ENCODE measurements at regions not wholly inside any gene's neighbourhood (a gene's known extent, or its start where the extent isn't known, plus 50 kb on each side); places are given as distances from the start of the nearest gene placed in this dataset.

DNA sequence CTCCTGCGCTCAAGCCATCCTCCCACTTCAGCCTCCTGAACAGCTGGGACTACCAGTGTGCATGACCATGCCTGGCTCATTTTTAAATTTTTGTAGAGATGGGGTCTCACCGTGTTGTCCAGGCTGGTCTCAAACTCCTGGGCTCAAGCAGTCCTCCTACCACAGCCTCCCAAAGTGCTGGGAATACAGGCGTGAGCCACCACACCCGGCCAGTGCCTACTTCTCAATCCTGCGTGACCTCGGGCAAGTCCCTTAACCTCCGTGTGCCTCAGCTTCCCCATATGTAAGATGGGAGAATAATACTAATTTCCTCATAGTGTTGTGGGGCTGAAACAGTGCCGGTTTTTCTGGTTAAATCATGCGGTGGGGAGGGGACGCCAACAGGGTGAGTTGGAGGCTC, 143.5 kb upstream of the CIBAR2 start:
- Histone ChIP-seq H2BK20ac (ENCODE audit: low read depth, low read length, poor library complexity, severe bottlenecking) (no peak overlapping the region), H3K27me3 (ENCODE audit: insufficient read depth, low read length) (no peaks in the 10 kb centered on the region), H3K79me1 (ENCODE audit: insufficient read depth, low read depth, low read length, poor library complexity, severe bottlenecking) (no peaks in the 10 kb centered on the region), H3K18ac (ENCODE audit: insufficient read length, low read depth, low read length) (no peak overlapping the region), H3K4ac (ENCODE audit: low read depth, low read length) (no peak overlapping the region), H3K79me2 (ENCODE audit: insufficient read depth, low read length) (no peaks in the 10 kb centered on the region; the same call in 1 of the 2 replicates), H3K14ac (ENCODE audit: insufficient read depth, low read length) (no peak overlapping the region), H4K20me1 (ENCODE audit: control insufficient read depth, insufficient read depth, insufficient read length) (peaks cover 4% of the 10 kb centered on the region), H3K9me3 (ENCODE audit: control insufficient read depth, low read depth, low read length) (no peaks in the 10 kb centered on the region), H2AK5ac (ENCODE audit: insufficient read length, low read length) (no peak overlapping the region), H3K4me2 (ENCODE audit: insufficient read depth, insufficient read length, low read length) (no peak overlapping the region), H3T11ph (ENCODE audit: low read length) (no peak overlapping the region), H2BK120ac (ENCODE audit: low read depth, low read length, poor library complexity, severe bottlenecking) (no peak overlapping the region), H3K4me1 (ENCODE audit: insufficient read depth, low read length) (no peaks in the 10 kb centered on the region), H2BK12ac (ENCODE audit: insufficient read length, low read depth, low read length) (no peak overlapping the region), H3K23me2 (ENCODE audit: insufficient read length, low read depth, low read length, poor library complexity, severe bottlenecking) (no peaks in the 10 kb centered on the region), H2BK15ac (ENCODE audit: low read depth, low read length) (no peak overlapping the region), H3K27ac (ENCODE audit: insufficient read length, low read depth, low read length) (no peak overlapping the region), H2AFZ (ENCODE audit: low read length) (no peak overlapping the region), H4K8ac (replicated peaks; ENCODE audit: insufficient read length, low read depth, low read length) (no peak overlapping the region), H3K9ac (ENCODE audit: extremely low read depth, insufficient read length, low read length) (no peak overlapping the region), H2BK5ac (ENCODE audit: insufficient read length, low read length) (no peak overlapping the region), H4K91ac (ENCODE audit: insufficient read length, low read depth, low read length) (no peak overlapping the region), H4K5ac (ENCODE audit: insufficient read length, low read depth, low read length) (no peak overlapping the region), H3K23ac (ENCODE audit: insufficient read length, low read depth, low read length) (no peak overlapping the region), H3K56ac (ENCODE audit: insufficient read length, low read depth, low read length) (no peak overlapping the region)
- TF ChIP-seq, protein P1, sequence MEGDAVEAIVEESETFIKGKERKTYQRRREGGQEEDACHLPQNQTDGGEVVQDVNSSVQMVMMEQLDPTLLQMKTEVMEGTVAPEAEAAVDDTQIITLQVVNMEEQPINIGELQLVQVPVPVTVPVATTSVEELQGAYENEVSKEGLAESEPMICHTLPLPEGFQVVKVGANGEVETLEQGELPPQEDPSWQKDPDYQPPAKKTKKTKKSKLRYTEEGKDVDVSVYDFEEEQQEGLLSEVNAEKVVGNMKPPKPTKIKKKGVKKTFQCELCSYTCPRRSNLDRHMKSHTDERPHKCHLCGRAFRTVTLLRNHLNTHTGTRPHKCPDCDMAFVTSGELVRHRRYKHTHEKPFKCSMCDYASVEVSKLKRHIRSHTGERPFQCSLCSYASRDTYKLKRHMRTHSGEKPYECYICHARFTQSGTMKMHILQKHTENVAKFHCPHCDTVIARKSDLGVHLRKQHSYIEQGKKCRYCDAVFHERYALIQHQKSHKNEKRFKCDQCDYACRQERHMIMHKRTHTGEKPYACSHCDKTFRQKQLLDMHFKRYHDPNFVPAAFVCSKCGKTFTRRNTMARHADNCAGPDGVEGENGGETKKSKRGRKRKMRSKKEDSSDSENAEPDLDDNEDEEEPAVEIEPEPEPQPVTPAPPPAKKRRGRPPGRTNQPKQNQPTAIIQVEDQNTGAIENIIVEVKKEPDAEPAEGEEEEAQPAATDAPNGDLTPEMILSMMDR (conservative IDR thresholded peaks at IDR 0.05) = no peak
- Mint-ChIP-seq H3K36me3 (ENCODE audit: insufficient read depth in 1 of 3, low read depth in 3 of 3) (no peaks in the 10 kb centered on the region; a peak in 1 of 7 replicates), H3K9me3 (no peaks in the 10 kb centered on the region), H3K27me3 (ENCODE audit: low read depth) (no peaks in the 10 kb centered on the region), H3K4me3 (no peak overlapping the region), H3K27ac (no peak overlapping the region), H3K4me1 (peaks cover 0 to 14% of the 10 kb centered on the region in 2 experiments; a peak in 2 of 4 replicates)
- no peak for DNase-seq
- WGBS (ENCODE audit: extremely low coverage, insufficient read length, low lambda C conversion rate) = no CpG with 5 or more reads among the region's 10 CpGs

Data from H9 (cell line).